ENCODE measurements at regions not wholly inside any gene's neighbourhood (a gene's known extent, or its start where the extent isn't known, plus 50 kb on each side); places are given as distances from the start of the nearest gene placed in this dataset.

DNA sequence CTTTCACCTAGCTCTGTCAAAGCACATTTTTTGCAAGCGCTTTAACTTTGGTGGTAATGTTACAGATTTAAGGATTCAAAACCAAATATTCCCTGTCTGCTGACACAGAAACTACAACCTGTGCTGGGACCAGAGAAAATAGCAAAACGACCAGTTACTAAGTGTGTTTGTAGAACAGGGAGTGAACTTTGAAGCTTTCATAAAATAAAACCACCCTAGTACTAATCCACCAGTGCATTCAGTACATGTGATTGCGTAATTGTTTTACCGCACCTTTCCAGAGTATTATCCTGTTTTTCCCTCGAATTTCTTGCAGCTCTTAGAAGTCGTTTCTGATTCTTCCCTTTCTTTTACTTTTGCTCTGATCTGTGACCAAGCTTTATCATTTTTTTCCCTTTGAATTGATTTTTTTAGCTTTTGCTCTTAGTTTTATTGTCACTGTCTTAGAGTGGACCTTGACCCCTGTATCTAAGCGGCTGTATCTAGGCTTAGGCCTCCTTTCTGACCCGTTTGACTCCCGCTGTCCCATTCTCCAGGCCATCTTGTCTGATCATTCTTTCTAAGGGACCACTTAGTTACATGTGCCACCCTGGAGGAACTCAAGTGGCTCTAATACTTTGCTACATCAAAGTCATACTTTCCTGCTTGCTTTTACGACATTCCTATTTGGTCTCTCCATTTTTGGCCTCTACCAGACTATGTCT lies 429.4 kb downstream of the PCNX1 start:
- no peak for DNase-seq (ENCODE audit: low read depth)
- TF ChIP-seq, protein P1, sequence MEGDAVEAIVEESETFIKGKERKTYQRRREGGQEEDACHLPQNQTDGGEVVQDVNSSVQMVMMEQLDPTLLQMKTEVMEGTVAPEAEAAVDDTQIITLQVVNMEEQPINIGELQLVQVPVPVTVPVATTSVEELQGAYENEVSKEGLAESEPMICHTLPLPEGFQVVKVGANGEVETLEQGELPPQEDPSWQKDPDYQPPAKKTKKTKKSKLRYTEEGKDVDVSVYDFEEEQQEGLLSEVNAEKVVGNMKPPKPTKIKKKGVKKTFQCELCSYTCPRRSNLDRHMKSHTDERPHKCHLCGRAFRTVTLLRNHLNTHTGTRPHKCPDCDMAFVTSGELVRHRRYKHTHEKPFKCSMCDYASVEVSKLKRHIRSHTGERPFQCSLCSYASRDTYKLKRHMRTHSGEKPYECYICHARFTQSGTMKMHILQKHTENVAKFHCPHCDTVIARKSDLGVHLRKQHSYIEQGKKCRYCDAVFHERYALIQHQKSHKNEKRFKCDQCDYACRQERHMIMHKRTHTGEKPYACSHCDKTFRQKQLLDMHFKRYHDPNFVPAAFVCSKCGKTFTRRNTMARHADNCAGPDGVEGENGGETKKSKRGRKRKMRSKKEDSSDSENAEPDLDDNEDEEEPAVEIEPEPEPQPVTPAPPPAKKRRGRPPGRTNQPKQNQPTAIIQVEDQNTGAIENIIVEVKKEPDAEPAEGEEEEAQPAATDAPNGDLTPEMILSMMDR (conservative IDR thresholded peaks at IDR 0.05; ENCODE audit: control insufficient read depth, insufficient read depth, low read depth, low read length): no peak
- H3K4me3 ChIP-seq (ENCODE audit: control insufficient read depth, low read depth, low read length): no peak overlapping the region

DNA sequence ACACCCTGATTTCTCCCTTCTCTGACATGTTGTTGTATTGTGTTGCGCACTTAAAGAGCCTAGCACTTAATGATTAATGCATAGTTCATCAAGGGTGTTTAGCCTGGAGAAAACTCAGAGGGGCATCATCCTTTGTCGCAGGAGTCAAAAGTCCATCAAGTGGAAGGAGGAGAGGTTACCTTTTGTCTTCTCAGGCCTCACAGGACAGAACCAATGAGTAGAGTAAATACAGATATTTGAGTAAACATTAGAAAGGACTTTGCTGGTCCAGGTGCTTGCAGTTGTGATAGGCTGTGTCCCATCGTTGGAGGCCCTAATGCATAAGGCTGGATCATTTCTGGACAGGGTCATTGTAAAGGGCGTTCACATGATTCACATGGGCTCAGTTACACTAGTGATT lies 430.9 kb downstream of the PCNX1 start:
- no peak for DNase-seq (ENCODE audit: low read depth)
- TF ChIP-seq, protein P1 (conservative IDR thresholded peaks at IDR 0.05; ENCODE audit: control insufficient read depth, insufficient read depth, low read depth, low read length): no peak
- H3K4me3 ChIP-seq (ENCODE audit: control insufficient read depth, low read depth, low read length): no peak overlapping the region

DNA sequence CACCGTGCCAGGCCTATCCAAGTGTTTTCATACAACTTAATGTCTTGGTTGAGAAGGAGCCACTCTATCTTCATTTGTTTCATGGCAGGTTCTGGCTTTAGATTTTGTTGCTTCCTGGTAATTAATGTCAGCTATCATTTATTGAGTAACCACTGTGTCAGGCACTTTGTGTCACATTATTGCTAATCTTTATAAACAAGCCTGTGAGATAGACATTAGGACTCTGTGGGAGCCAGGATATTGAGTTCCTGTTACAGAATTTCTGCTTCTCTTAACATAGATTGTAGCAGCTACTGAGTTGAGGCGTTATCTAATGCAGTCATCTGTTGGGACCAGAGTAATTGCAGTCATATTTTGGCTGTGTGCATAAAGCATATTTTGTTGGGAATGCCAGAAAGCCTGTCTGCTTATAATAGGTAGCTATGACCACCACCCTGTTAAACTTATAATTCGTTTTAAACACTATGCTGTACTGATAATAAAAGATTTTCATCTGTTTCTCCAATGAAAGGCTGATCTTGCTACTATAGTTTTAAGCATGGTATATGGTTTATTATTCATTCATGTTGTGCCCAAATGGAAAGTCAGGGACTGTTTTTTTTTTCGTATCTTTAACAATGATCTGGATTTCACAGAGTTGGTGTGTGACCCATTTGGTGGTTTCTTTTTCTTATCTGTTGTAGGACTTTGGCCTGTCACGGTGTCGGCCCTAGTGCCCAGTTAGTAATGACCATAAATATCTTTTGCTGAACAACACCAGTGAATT lies 432.6 kb downstream of the PCNX1 start:
- TF ChIP-seq, protein P1 (conservative IDR thresholded peaks at IDR 0.05; ENCODE audit: control insufficient read depth, insufficient read depth, low read depth, low read length): no peak
- DNase-seq (ENCODE audit: low read depth): no peak
- H3K4me3 ChIP-seq (ENCODE audit: control insufficient read depth, low read depth, low read length): no peak overlapping the region

DNA sequence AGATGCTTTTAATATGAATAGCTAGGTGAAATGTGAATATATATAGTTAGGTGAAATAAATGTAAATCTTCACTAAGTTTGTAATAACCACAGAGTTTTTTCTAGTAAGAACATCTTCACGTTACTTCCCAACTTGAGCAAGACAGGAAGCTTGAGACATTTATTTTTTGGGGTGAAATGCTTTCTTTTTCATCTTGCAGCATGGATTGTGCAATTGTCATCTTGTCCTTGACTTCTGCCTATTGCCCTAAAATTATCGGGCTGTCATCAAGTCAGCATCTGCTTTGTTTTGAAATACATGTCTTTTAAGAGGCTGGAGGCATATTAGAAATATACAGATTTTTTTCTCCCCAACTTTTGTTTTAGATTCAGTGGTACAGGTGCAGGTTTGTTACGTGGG lies 433.9 kb downstream of the PCNX1 start:
- TF ChIP-seq, protein P1 (conservative IDR thresholded peaks at IDR 0.05; ENCODE audit: control insufficient read depth, insufficient read depth, low read depth, low read length): no peak
- no peak for DNase-seq (ENCODE audit: low read depth)
- H3K4me3 ChIP-seq (ENCODE audit: control insufficient read depth, low read depth, low read length): no peak overlapping the region

DNA sequence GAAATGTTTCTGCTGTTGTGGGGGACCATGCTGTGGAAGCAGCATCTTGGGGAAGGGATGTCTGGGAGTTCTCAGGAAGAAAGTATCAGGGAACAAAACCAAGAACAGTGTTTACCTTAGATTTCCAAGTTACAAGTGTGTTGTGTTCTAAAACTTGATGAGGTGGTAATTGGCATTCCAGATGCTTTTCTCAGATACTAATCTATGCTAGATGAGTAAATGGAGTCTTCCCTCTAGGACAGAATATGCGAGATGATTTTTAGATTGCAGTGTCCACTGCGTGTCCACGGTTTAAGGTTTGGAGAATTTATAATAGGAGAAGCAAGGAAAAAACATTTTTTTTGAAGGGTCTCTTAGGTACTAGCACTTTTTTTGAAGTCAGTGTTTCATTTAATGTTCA lies 436.5 kb downstream of the PCNX1 start:
- TF ChIP-seq, protein P1 (conservative IDR thresholded peaks at IDR 0.05; ENCODE audit: control insufficient read depth, insufficient read depth, low read depth, low read length): no peak
- DNase-seq (ENCODE audit: low read depth): no peak
- H3K4me3 ChIP-seq (ENCODE audit: control insufficient read depth, low read depth, low read length): no peak overlapping the region

DNA sequence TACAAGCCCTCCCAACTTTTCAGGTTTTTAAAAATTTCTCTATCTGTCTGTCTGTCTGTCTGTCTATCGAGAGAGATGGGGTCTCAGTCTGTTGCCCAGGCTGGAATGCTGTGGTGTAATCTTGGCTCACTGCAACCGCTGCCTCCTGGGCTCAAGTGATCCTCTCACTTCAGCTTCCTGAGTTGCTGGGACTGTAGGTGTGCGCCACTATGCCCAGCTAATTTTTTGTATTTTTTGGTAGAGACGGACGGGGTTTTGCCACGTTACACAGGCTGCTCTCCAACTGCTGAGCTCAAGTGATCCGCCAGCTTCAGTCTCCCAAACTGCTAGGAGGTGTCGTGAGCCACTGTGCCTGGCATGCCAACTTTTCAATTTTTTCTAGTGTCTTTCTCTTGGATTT lies 437.2 kb downstream of the PCNX1 start:
- H3K4me3 ChIP-seq (ENCODE audit: control insufficient read depth, low read depth, low read length): no peak overlapping the region
- DNase-seq (ENCODE audit: low read depth): no peak
- TF ChIP-seq, protein P1 (conservative IDR thresholded peaks at IDR 0.05; ENCODE audit: control insufficient read depth, insufficient read depth, low read depth, low read length): no peak

Measured in fibroblast of mammary gland (primary cell).